Upper lobe of right lung (tissue), 1 donor: ENCODE measurements at regions not wholly inside any gene's neighbourhood (a gene's known extent, or its start where the extent isn't known, plus 50 kb on each side); places are given as distances from the start of the nearest gene placed in this dataset.
"Not testable (repeated sequence)": the region's sequence is repeated elsewhere in the genome, so short reads cannot be mapped to it uniquely, and the experiment has no call there.

ENCODE experiments used
- ATAC-seq: fragments of 200-7000 bp; cut with Tn5 transposase; one replicate; pipeline ENCODE4 v1.9.1; 2020; ENCODE audit warnings: mild to moderate bottlenecking, moderate library complexity
- DNase-seq: peaks from one replicate; pipeline ENCODE4 v3.0.0-alpha.2; 2020
- H3K27ac ChIP-seq: fragments of 200-600 bp; one replicate; pipeline ENCODE4 v1.8.0; 2022
- H3K27me3 ChIP-seq: fragments of 200-600 bp; one replicate; pipeline ENCODE4 v1.8.0; 2022; ENCODE audit warnings: mild to moderate bottlenecking
- H3K36me3 ChIP-seq: fragments of 200-600 bp; one replicate; pipeline ENCODE4 v1.8.0; 2022
- H3K4me1 ChIP-seq: fragments of 200-600 bp; one replicate; pipeline ENCODE4 v1.8.0; 2022
- H3K4me3 ChIP-seq: fragments of 200-600 bp; one replicate; pipeline ENCODE4 v1.8.0; 2022; ENCODE audit warnings: mild to moderate bottlenecking
- H3K9me3 ChIP-seq: fragments of 200-600 bp; one replicate; pipeline ENCODE4 v1.8.0; 2022
- CTCF ChIP-seq: fragments of 200-600 bp; IDR thresholded peaks from one replicate; pipeline ENCODE4 v1.8.0; 2022; ENCODE audit warnings: antibody characterized with exemption
- intact Hi-C: fragments of 100-400 bp; cut with DNase I; formaldehyde crosslinking; loops from one replicate; pipeline ENCODE4 v1.11.0; 2022
- donor health status: DM: no; HTN: yes; CAD: no; lungs with severe emphysema.

- no peak overlapping the region for H3K4me3 ChIP-seq
- DNase-seq: no peak
- H3K27ac ChIP-seq: no peak overlapping the region
- no peaks in the 10 kb centered on the region for H3K4me1 ChIP-seq
- H3K27me3 ChIP-seq: no peaks in the 10 kb centered on the region
- no peak for ATAC-seq
- TF ChIP-seq CTCF: no peak
- H3K9me3 ChIP-seq: no peaks in the 10 kb centered on the region
- H3K36me3 ChIP-seq: no peaks in the 10 kb centered on the region
- intact Hi-C loops: no loop called here
Observed at GRCh38 chr13:44646044-44646443, 69.9 kb upstream of the TSC22D1 start.

GRCh38 chr13:44643256-44643655, 67.1 kb upstream of the TSC22D1 start:
- Histone ChIP-seq H3K4me1 (no peaks in the 10 kb centered on the region), H3K27me3 (no peaks in the 10 kb centered on the region), H3K9me3 (no peaks in the 10 kb centered on the region), H3K27ac (no peak overlapping the region), H3K36me3 (no peaks in the 10 kb centered on the region), H3K4me3 (no peak overlapping the region)
- DNase-seq: no peak
- TF ChIP-seq CTCF: no peak
- intact Hi-C loops: no loop called here
- ATAC-seq: no peak

GRCh38 chr13:44637581-44637980, 61.5 kb upstream of the TSC22D1 start:
- H3K36me3 ChIP-seq: no peaks in the 10 kb centered on the region
- no peak overlapping the region for H3K4me3 ChIP-seq
- no peaks in the 10 kb centered on the region for H3K27me3 ChIP-seq
- DNase-seq (no peak), ATAC-seq (no peak)
- no peak overlapping the region for H3K27ac ChIP-seq
- intact Hi-C loops: no loop called here
- no peak for TF ChIP-seq CTCF
- H3K4me1 ChIP-seq: no peaks in the 10 kb centered on the region
- no peaks in the 10 kb centered on the region for H3K9me3 ChIP-seq

GRCh38 chr13:44629465-44630183, 53.5 kb upstream of the TSC22D1 start:
- Histone ChIP-seq H3K4me1 (no peaks in the 10 kb centered on the region), H3K36me3 (no peaks in the 10 kb centered on the region), H3K27ac (no peak overlapping the region), H3K27me3 (no peaks in the 10 kb centered on the region), H3K4me3 (no peak overlapping the region), H3K9me3 (no peaks in the 10 kb centered on the region)
- intact Hi-C loops: no loop called here
- no peak for DNase-seq
- no peak for ATAC-seq
- no peak for TF ChIP-seq CTCF

GRCh38 chr13:44628826-44629225, 52.7 kb upstream of the TSC22D1 start:
- intact Hi-C loops, H3K27me3 ChIP-seq, H3K27ac ChIP-seq, DNase-seq, H3K4me3 ChIP-seq, H3K36me3 ChIP-seq, ATAC-seq, H3K4me1 ChIP-seq, H3K9me3 ChIP-seq: not testable (repeated sequence)

- H3K27me3 ChIP-seq: no peaks in the 10 kb centered on the region
- ATAC-seq (no peak), DNase-seq (no peak)
- TF ChIP-seq CTCF: no peak
- no peak overlapping the region for H3K27ac ChIP-seq
- H3K4me1 ChIP-seq: no peaks in the 10 kb centered on the region
- no peak overlapping the region for H3K4me3 ChIP-seq
- intact Hi-C loops: no loop called here
- no peaks in the 10 kb centered on the region for H3K36me3 ChIP-seq
- H3K9me3 ChIP-seq: no peaks in the 10 kb centered on the region
Observed at GRCh38 chr13:44627441-44627840, 51.3 kb upstream of the TSC22D1 start.
